Esophagus squamous epithelium (tissue), 4 donors: ENCODE measurements at regions not wholly inside any gene's neighbourhood (a gene's known extent, or its start where the extent isn't known, plus 50 kb on each side); places are given as distances from the start of the nearest gene placed in this dataset.

Experiments used
- CTCF ChIP-seq, 6 experiments: fragments of 450-650 bp in 4 of 6; fragments of 200-600 bp in 2 of 6; sonication (generic) in 2 of 6; IDR thresholded peaks; one replicate each; pipeline ENCODE4 v1.5.1; 2016 to 2019; ENCODE audit warnings: antibody characterized with exemption in 6 of 6, mild to moderate bottlenecking in 4 of 6, moderate library complexity in 4 of 6
- POLR2A ChIP-seq, 4 donors: fragments of 450-650 bp; IDR thresholded peaks; one replicate each; pipeline ENCODE4 v1.6.1; 2017; ENCODE audit warnings: antibody characterized with exemption in 4 of 4, mild to moderate bottlenecking in 4 of 4, moderate library complexity in 3 of 4

- TF ChIP-seq CTCF (IDR thresholded peaks at IDR 0.05) (no peak), POLR2A (IDR thresholded peaks at IDR 0.05) (no peak)
Measured at GRCh38 chr7:34333184-34333583, 324.8 kb upstream of the NPSR1 start.
